Right hindlimb (tissue), 1 donor: ENCODE measurements at regions not wholly inside any gene's neighbourhood (a gene's known extent, or its start where the extent isn't known, plus 50 kb on each side); places are given as distances from the start of the nearest gene placed in this dataset.

Source experiments
- DNase-seq: peaks from one replicate; pipeline ENCODE4 v3.0.0-alpha.2; 2018

DNA sequence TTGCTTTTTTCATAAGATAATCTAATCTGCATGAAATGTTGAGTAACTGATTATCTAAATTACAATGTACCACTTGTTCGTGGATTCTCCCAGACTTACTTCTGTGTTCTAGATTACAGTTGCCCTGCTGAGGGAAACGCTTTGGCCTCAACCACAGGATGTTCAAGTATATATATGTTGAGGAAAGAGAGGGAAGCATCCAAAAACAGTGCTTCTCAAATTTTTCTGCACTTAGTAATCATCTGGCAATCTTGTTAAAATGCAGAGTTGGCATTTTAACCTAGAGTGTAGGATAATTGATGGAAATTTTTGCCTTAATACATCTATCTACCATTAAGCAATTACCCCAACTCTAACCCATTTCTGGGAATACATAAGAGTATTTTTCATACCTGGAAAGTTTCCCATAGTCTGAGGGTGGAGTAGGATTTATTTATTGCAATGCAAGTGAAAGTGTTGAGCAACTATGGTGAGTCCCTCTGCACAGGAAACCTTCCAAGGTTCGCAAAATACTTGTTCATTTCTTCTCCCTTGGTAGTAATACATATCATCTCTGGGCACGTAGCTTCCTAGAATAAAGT lies 59.6 kb upstream of the C1GALT1 start:
- DNase-seq = no peak

- DNase-seq = no peak
Measured at GRCh38 chr7:7125963-7126362, 56.4 kb upstream of the C1GALT1 start.

DNA sequence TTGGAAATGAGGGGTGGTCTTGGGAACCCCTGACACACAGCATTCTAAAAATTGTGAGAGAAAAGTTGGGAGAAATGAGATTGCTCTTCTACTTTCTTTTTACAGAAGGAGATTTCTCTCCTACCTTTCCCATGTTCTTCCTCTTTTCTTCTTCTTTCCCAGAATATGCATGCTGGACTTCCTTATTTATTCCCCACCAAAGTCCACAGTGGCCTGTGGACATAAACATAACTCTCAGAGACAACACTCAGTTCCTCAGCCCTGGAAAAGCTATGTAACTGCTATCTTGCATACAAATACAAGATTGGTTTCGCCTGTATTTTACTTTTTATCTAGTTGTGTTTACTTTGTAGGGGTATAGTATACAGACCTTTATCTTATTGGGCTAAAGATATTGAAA lies 54.6 kb upstream of the C1GALT1 start:
- DNase-seq = no peak

- DNase-seq = no peak
Measured at GRCh38 chr7:7129381-7129780, 53.0 kb upstream of the C1GALT1 start.

GRCh38 chr7:7131273-7131672 lies 51.1 kb upstream of the C1GALT1 start:
- DNase-seq = no peak
